Endothelial cell of umbilical vein (primary cell): ENCODE measurements at regions not wholly inside any gene's neighbourhood (a gene's known extent, or its start where the extent isn't known, plus 50 kb on each side); places are given as distances from the start of the nearest gene placed in this dataset.

ENCODE experiments used
- BruUV-seq: library from RNA; stranded (reverse); fragments of 400-500 nt; replicated peaks from 2 replicates; lab custom pipeline; 2021; lab: Mats Ljungman, UMichigan
- CTCF ChIA-PET: fragments of 300-600, 350-600 bp; sonication (Branson Sonifier 250); formaldehyde crosslinking; loops from one replicate; lab custom pipeline; 2021; ENCODE audit warnings: antibody characterized with exemption, inconsistent platforms; lab: Charles Lee
- POLR2A ChIA-PET: fragments of 300-600, 350-600 bp; sonication (Branson Sonifier 250); formaldehyde crosslinking; loops from one replicate; lab custom pipeline; 2021; ENCODE audit warnings: antibody characterized with exemption, inconsistent platforms; lab: Charles Lee
- DNase-seq: peaks from one replicate; pipeline ENCODE4 v3.0.0-alpha.2; 2011; ENCODE audit warnings: low read depth, low spot score
- FAIRE-seq: peaks from 2 replicates; lab custom pipeline; 2011; peaks lifted over from hg19 to GRCh38; lab: Jason Lieb, UNC
- H2AFZ ChIP-seq: 2 replicates; pipeline ENCODE4 v1.6.0; 2012; ENCODE audit warnings: low read depth, low read length, control low read depth, inconsistent platforms
- H3K27ac ChIP-seq: 2 replicates; pipeline ENCODE4 v1.5.1; 2011; ENCODE audit warnings: low read depth, mild to moderate bottlenecking, control low read depth, low read length, moderate library complexity; ENCODE audit not compliant: insufficient read depth
- H3K27me3 ChIP-seq, 2 experiments: 2 replicates each; pipeline versions ENCODE4 v1.6.0 to v1.6.1; 2011; ENCODE audit warnings: low read length in 2 of 2, mixed read lengths in 1 of 2; ENCODE audit not compliant: control insufficient read depth in 2 of 2, insufficient read depth in 2 of 2
- H3K36me3 ChIP-seq, 2 experiments: 2 replicates in 1 of 2; 3 replicates in 1 of 2; pipeline ENCODE4 v1.5.1; 2011; ENCODE audit warnings: low read length in 2 of 2, mild to moderate bottlenecking in 1 of 2, moderate library complexity in 1 of 2; ENCODE audit not compliant: control insufficient read depth in 2 of 2, insufficient read depth in 2 of 2; ENCODE audit errors: extremely low read depth in 1 of 2
- H3K4me1 ChIP-seq: 3 replicates; pipeline ENCODE4 v1.5.1; 2011; ENCODE audit warnings: mild to moderate bottlenecking, low read length; ENCODE audit not compliant: control insufficient read depth, insufficient read depth; ENCODE audit errors: extremely low read depth
- H3K4me2 ChIP-seq: 2 replicates; pipeline ENCODE4 v1.6.1; 2011; ENCODE audit warnings: low read length, control low read depth, mixed read lengths; ENCODE audit not compliant: insufficient read depth
- H3K4me3 ChIP-seq, 3 experiments: fragments of 200-600 bp in 1 of 3; sonication (generic), shearing (Covaris generic) in 1 of 3; replicated peaks in 1 of 3; 2 replicates each; pipeline ENCODE4 v1.5.1; 2011 to 2016; ENCODE audit warnings: control low read depth in 3 of 3, low read length in 3 of 3, mild to moderate bottlenecking in 2 of 3, inconsistent platforms in 1 of 3, low read depth in 1 of 3, moderate library complexity in 1 of 3; ENCODE audit not compliant: insufficient read depth in 1 of 3
- H3K79me2 ChIP-seq: 2 replicates; pipeline ENCODE4 v1.6.0; 2012; ENCODE audit warnings: low read length, inconsistent platforms; ENCODE audit not compliant: control insufficient read depth, insufficient read depth
- H3K9ac ChIP-seq: replicated peaks from 2 replicates; pipeline ENCODE3; 2011; ENCODE audit warnings: low read length, control low read depth; ENCODE audit not compliant: insufficient read depth; ENCODE audit errors: extremely low read depth
- H3K9me1 ChIP-seq: replicated peaks from 3 replicates; pipeline ENCODE4 v1.6.0; 2011; ENCODE audit warnings: mild to moderate bottlenecking, low read length; ENCODE audit not compliant: control insufficient read depth, insufficient read depth; ENCODE audit errors: extremely low read depth
- H3K9me3 ChIP-seq: replicated peaks from 2 replicates; pipeline ENCODE4 v1.5.1; 2012; ENCODE audit warnings: low read length, inconsistent platforms; ENCODE audit not compliant: control insufficient read depth, insufficient read depth
- H4K20me1 ChIP-seq: replicated peaks from 2 replicates; pipeline ENCODE3; 2011; ENCODE audit warnings: mild to moderate bottlenecking, low read length; ENCODE audit not compliant: control insufficient read depth, insufficient read depth; ENCODE audit errors: extremely low read depth
- CTCF ChIP-seq, 2 donors: IDR thresholded peaks; 1 replicate in 1 of 2; 2 replicates in 1 of 2; pipeline ENCODE4 v1.5.1; 2011; ENCODE audit warnings: low read length in 2 of 2, mild to moderate bottlenecking in 2 of 2, moderate library complexity in 2 of 2, control low read depth in 1 of 2, inconsistent platforms in 1 of 2, low read depth in 1 of 2; ENCODE audit not compliant: insufficient read depth in 1 of 2; ENCODE audit errors: extremely low read depth in 1 of 2
- EZH2 ChIP-seq: IDR thresholded peaks from 2 replicates; pipeline ENCODE4 v1.6.1; 2012; ENCODE audit warnings: borderline replicate concordance, low read depth, mild to moderate bottlenecking, moderate library complexity, low read length, inconsistent platforms; ENCODE audit not compliant: severe bottlenecking
- FOS ChIP-seq: IDR thresholded peaks from 2 replicates; pipeline ENCODE4 v1.6.1; 2011; ENCODE audit warnings: mild to moderate bottlenecking, low read length, moderate library complexity, borderline replicate concordance; ENCODE audit not compliant: insufficient read depth
- GATA2 ChIP-seq: IDR thresholded peaks from 2 replicates; pipeline ENCODE4 v1.7.0; 2011; ENCODE audit warnings: low read depth, mild to moderate bottlenecking, moderate library complexity, mixed read lengths, low read length; ENCODE audit not compliant: insufficient read length, insufficient read depth
- JUN ChIP-seq: IDR thresholded peaks from 2 replicates; pipeline ENCODE4 v1.6.1; 2011; ENCODE audit warnings: borderline replicate concordance, low read depth; ENCODE audit not compliant: insufficient read length, insufficient read depth
- MAX ChIP-seq: IDR thresholded peaks from 2 replicates; pipeline ENCODE4 v1.6.1; 2011; ENCODE audit not compliant: insufficient read depth, insufficient read length
- MYC ChIP-seq: IDR thresholded peaks from one replicate; pipeline ENCODE4 v1.6.1; 2011; ENCODE audit warnings: mild to moderate bottlenecking, low read depth, low read length
- POLR2A ChIP-seq: IDR thresholded peaks from 2 replicates; pipeline ENCODE4 v1.6.1; 2012; ENCODE audit warnings: low read depth, mild to moderate bottlenecking, control low read depth, low read length
- POLR2AphosphoS5 ChIP-seq: IDR thresholded peaks from 2 replicates; pipeline ENCODE4 v1.6.1; 2012; ENCODE audit warnings: low read depth, mild to moderate bottlenecking, control low read depth, low read length, moderate library complexity; ENCODE audit not compliant: insufficient read depth
- dilution Hi-C: fragments of 300-500 bp; cut with MboI; formaldehyde crosslinking; loops from one replicate; pipeline ENCODE4 v1.15.0; 2019; ENCODE audit warnings: low sequenced_read_pairs; ENCODE audit not compliant: extremely low pct_ligation_motif_present
- intact Hi-C: fragments of 100-400 bp; cut with micrococcal nuclease; formaldehyde crosslinking; loops from one replicate; pipeline ENCODE4 v1.10.0; 2022

GRCh38 chr4:30943356-30943755 is 223.2 kb downstream of the PCDH7 start:
- Histone ChIP-seq H3K9me3 (no peaks in the 10 kb centered on the region), H4K20me1 (no peaks in the 10 kb centered on the region), H3K9me1 (no peaks in the 10 kb centered on the region), H3K9ac (no peak overlapping the region), H3K79me2 (no peaks in the 10 kb centered on the region), H3K27me3 (no peaks in the 10 kb centered on the region), H3K4me1 (peaks cover 14% of the 10 kb centered on the region), H3K36me3 (no peaks in the 10 kb centered on the region), H2AFZ (no peak overlapping the region), H3K4me3 (no peak overlapping the region), H3K4me2 (no peak overlapping the region), H3K27ac (no peak overlapping the region)
- dilution Hi-C loops: no loop called here
- intact Hi-C loops: no loop called here
- CTCF ChIA-PET: no interaction called here
- no peak for TF ChIP-seq GATA2
- TF ChIP-seq JUN: no peak
- TF ChIP-seq FOS: no peak
- TF ChIP-seq MYC: no peak
- TF ChIP-seq MAX: no peak
- no peak for TF ChIP-seq POLR2AphosphoS5
- no peak for TF ChIP-seq POLR2A
- TF ChIP-seq EZH2: no peak
- TF ChIP-seq CTCF (IDR thresholded peaks at IDR 0.05; ENCODE audit: extremely low read depth in 1 of 2, insufficient read depth in 1 of 2, low read depth in 1 of 2, low read length in 2 of 2): no peak
- FAIRE-seq (no peak), DNase-seq (no peak)
- POLR2A ChIA-PET: no interaction called here
- no TSS peak for BruUV-seq
